HCT116 (cell line): ENCODE measurements at regions not wholly inside any gene's neighbourhood (a gene's known extent, or its start where the extent isn't known, plus 50 kb on each side); places are given as distances from the start of the nearest gene placed in this dataset.

ENCODE experiments used
- ATAC-seq: fragments of 200-7000 bp; cut with Tn5 transposase; 2 replicates; pipeline ENCODE4 v1.9.1; 2020; ENCODE audit warnings: mild to moderate bottlenecking, moderate library complexity
- BruUV-seq: library from RNA; stranded (reverse); fragments of 400-500 nt; replicated peaks from 2 replicates; lab custom pipeline; 2021; lab: Mats Ljungman, UMichigan
- CTCF ChIA-PET: fragments of 300-600 bp; sonication (Branson Sonifier 250); formaldehyde crosslinking; loops from one replicate; lab custom pipeline; 2021; ENCODE audit warnings: antibody characterized with exemption; lab: Charles Lee
- POLR2A ChIA-PET: fragments of 300-600, 350-600 bp; sonication (Branson Sonifier 250); formaldehyde crosslinking; loops from one replicate; lab custom pipeline; 2021; ENCODE audit warnings: antibody characterized with exemption; lab: Charles Lee
- RAD21 ChIA-PET, 2 experiments: fragments of 300-600 bp; sonication (Branson Sonifier 250); formaldehyde crosslinking; loops; one replicate each; lab custom pipeline; 2023; ENCODE audit warnings: low total read pairs in 2 of 2; ENCODE audit not compliant: uncharacterized antibody in 2 of 2, unreplicated experiment in 2 of 2, low non-redundant PET in 1 of 2; lab: Charles Lee
- DNase-seq: peaks from one replicate; pipeline ENCODE4 v3.0.0-alpha.2; 2010; ENCODE audit warnings: low read depth, low spot score
- H2AFZ ChIP-seq: fragments of 200-600 bp; shearing (Covaris generic), sonication (generic); 2 replicates; pipeline ENCODE4 v1.6.1; 2017; ENCODE audit warnings: low read depth, mixed run types, mixed read lengths, antibody characterized with exemption, low read length; ENCODE audit not compliant: poor library complexity, severe bottlenecking
- H3K27ac ChIP-seq: 2 replicates; pipeline ENCODE4 v1.5.1; 2012; ENCODE audit warnings: low read depth, low read length
- H3K27me3 ChIP-seq: fragments of 200-600 bp; sonication (generic); 2 replicates; pipeline ENCODE4 v1.6.1; 2016; ENCODE audit warnings: mixed run types, low read length, mixed read lengths; ENCODE audit not compliant: insufficient read depth
- H3K36me3 ChIP-seq, 2 experiments: fragments of 200-500 bp in 1 of 2; fragments of 200-600 bp in 1 of 2; sonication (Bioruptor generic) in 1 of 2; sonication (generic) in 1 of 2; 2 replicates each; pipeline versions ENCODE4 v1.5.1 to v1.6.1; 2014 to 2016; ENCODE audit warnings: low read length in 2 of 2, inconsistent platforms in 1 of 2, mixed read lengths in 1 of 2, mixed run types in 1 of 2; ENCODE audit not compliant: insufficient read depth in 2 of 2, control insufficient read depth in 1 of 2
- H3K4me1 ChIP-seq, 2 experiments: fragments of 200-600 bp in 1 of 2; sonication (generic) in 1 of 2; 2 replicates each; pipeline versions ENCODE4 v1.5.1 to v1.6.1; 2012 to 2017; ENCODE audit warnings: low read length in 2 of 2, inconsistent platforms in 1 of 2, mild to moderate bottlenecking in 1 of 2, mixed read lengths in 1 of 2, mixed run types in 1 of 2, moderate library complexity in 1 of 2; ENCODE audit not compliant: insufficient read depth in 2 of 2, control insufficient read depth in 1 of 2
- H3K4me2 ChIP-seq: fragments of 200-600 bp; sonication (generic); 2 replicates; pipeline ENCODE4 v1.6.1; 2017; ENCODE audit warnings: mixed run types, low read length, mixed read lengths
- H3K4me3 ChIP-seq, 2 experiments: fragments of 200-600 bp in 1 of 2; sonication (generic) in 1 of 2; replicated peaks in 1 of 2; 2 replicates each; pipeline ENCODE4 v1.5.1; 2011 to 2016; ENCODE audit warnings: low read length in 2 of 2, control low read depth in 1 of 2, low read depth in 1 of 2, mild to moderate bottlenecking in 1 of 2, mixed read lengths in 1 of 2, mixed run types in 1 of 2
- H3K79me2 ChIP-seq: fragments of 200-600 bp; sonication (generic); 2 replicates; pipeline ENCODE4 v1.6.1; 2017; ENCODE audit warnings: mild to moderate bottlenecking, mixed run types, low read length, moderate library complexity, mixed read lengths; ENCODE audit not compliant: insufficient read depth
- H3K9ac ChIP-seq: fragments of 200-600 bp; sonication (generic); 2 replicates; pipeline ENCODE4 v1.6.1; 2016; ENCODE audit warnings: low read length, mixed read lengths
- H3K9me2 ChIP-seq: fragments of 200-600 bp; sonication (generic), shearing (Covaris generic); 2 replicates; pipeline ENCODE4 v1.6.1; 2017; ENCODE audit warnings: mixed run types, mild to moderate bottlenecking, moderate library complexity; ENCODE audit not compliant: insufficient read depth
- H3K9me3 ChIP-seq, 2 experiments: fragments of 200-500 bp in 1 of 2; fragments of 200-600 bp in 1 of 2; sonication (Bioruptor generic) in 1 of 2; sonication (generic) in 1 of 2; 2 replicates each; pipeline ENCODE4 v1.6.1; 2014 to 2017; ENCODE audit warnings: low read length in 2 of 2, mixed read lengths in 2 of 2, inconsistent platforms in 1 of 2, low read depth in 1 of 2, mild to moderate bottlenecking in 1 of 2, mixed run types in 1 of 2, moderate library complexity in 1 of 2; ENCODE audit not compliant: control insufficient read depth in 1 of 2, insufficient read depth in 1 of 2
- H4K20me1 ChIP-seq: fragments of 200-600 bp; sonication (generic), shearing (Covaris generic); 2 replicates; pipeline ENCODE4 v1.6.1; 2017; ENCODE audit warnings: mixed run types, mild to moderate bottlenecking, moderate library complexity; ENCODE audit not compliant: insufficient read depth
- CBX3 ChIP-seq: IDR thresholded peaks from 2 replicates; pipeline ENCODE4 v1.6.1; 2012; ENCODE audit warnings: low read depth
- CEBPB ChIP-seq: IDR thresholded peaks from 2 replicates; pipeline ENCODE4 v1.6.1; 2012; ENCODE audit warnings: low read depth
- ELF1 ChIP-seq: IDR thresholded peaks from 2 replicates; pipeline ENCODE4 v1.6.1; 2012; ENCODE audit warnings: low read depth, borderline replicate concordance
- EZH2phosphoT487 ChIP-seq: fragments of 200-600 bp; IDR thresholded peaks from 2 replicates; pipeline ENCODE4 v1.6.1; 2018; ENCODE audit warnings: antibody characterized with exemption, borderline replicate concordance
- FOSL1 ChIP-seq: IDR thresholded peaks from 2 replicates; pipeline ENCODE4 v1.6.1; 2012; ENCODE audit warnings: low read depth
- JUND ChIP-seq: IDR thresholded peaks from 2 replicates; pipeline ENCODE4 v1.6.1; 2012
- POLR2A ChIP-seq: IDR thresholded peaks from 2 replicates; pipeline ENCODE4 v1.7.0; 2011; ENCODE audit warnings: borderline replicate concordance; ENCODE audit not compliant: insufficient read depth, insufficient read length; ENCODE audit errors: extremely low read depth
- POLR2AphosphoS5 ChIP-seq: IDR thresholded peaks from 2 replicates; pipeline ENCODE4 v1.6.1; 2011; ENCODE audit warnings: mild to moderate bottlenecking, low read depth, low read length, moderate library complexity
- RAD21 ChIP-seq: IDR thresholded peaks from 2 replicates; pipeline ENCODE4 v1.6.1; 2012; ENCODE audit warnings: low read depth, mild to moderate bottlenecking
- SIN3A ChIP-seq: IDR thresholded peaks from 2 replicates; pipeline ENCODE4 v1.6.1; 2012; ENCODE audit warnings: low read depth
- SP1 ChIP-seq: IDR thresholded peaks from 2 replicates; pipeline ENCODE4 v1.6.1; 2012; ENCODE audit warnings: low read depth
- SRF ChIP-seq: IDR thresholded peaks from 2 replicates; pipeline ENCODE4 v1.6.1; 2012; ENCODE audit warnings: low read depth
- YY1 ChIP-seq: IDR thresholded peaks from 2 replicates; pipeline ENCODE4 v1.6.1; 2011; ENCODE audit warnings: low read length, low read depth, moderate library complexity, mild to moderate bottlenecking; ENCODE audit not compliant: insufficient replicate concordance; ENCODE audit errors: extremely low read depth
- ZNF274 ChIP-seq: fragments of 200-500 bp; sonication (Bioruptor generic); IDR thresholded peaks from 2 replicates; pipeline ENCODE4 v1.6.1; 2014; ENCODE audit warnings: mild to moderate bottlenecking, low read depth, low read length, inconsistent platforms
- intact Hi-C: fragments of 100-400 bp; cut with micrococcal nuclease; formaldehyde crosslinking; loops from 2 replicates; pipeline ENCODE4 v1.10.0; 2022
- TF ChIP-seq, protein P1 (sequence below): IDR thresholded peaks from 2 replicates; pipeline ENCODE4 v1.6.1; 2012
- TF ChIP-seq, protein P2 (sequence below): IDR thresholded peaks from 2 replicates; pipeline ENCODE4 v1.6.1; 2011; ENCODE audit warnings: mild to moderate bottlenecking, low read length, moderate library complexity; ENCODE audit not compliant: insufficient replicate concordance; ENCODE audit errors: extremely low read depth
- TF ChIP-seq, protein P3 (sequence below): IDR thresholded peaks from 2 replicates; pipeline ENCODE4 v1.6.1; 2012

DNA sequence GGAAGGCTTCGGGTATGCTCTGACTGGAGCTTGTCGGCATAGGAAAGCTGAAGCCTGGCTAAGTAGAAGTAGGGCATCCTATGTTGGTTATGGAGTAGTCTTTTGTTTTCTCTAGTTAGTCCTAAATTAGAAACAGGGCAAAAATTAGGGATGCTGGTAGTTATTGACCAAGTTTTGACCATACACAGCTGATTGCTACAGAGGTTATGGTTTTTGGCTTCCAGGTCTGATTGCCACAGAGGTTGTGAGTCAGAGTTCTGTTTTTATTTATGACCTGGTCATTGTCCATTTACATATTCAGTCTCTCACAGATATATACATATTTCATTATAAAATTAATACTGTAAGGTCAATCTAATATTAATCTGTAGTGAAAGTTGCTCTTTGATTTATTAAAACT, 219.2 kb downstream of the FSCB start:
- no peak overlapping the region for H2AFZ ChIP-seq
- H3K27ac ChIP-seq = no peak overlapping the region
- ATAC-seq (no peak), DNase-seq (no peak)
- POLR2A ChIA-PET = no interaction called here
- no peak overlapping the region for H3K4me3 ChIP-seq
- H3K4me2 ChIP-seq = no peak overlapping the region
- no peaks in the 10 kb centered on the region for H3K9me2 ChIP-seq
- H3K9ac ChIP-seq = no peak overlapping the region
- RAD21 ChIA-PET = no interaction called here
- TF ChIP-seq EZH2phosphoT487 (no peak), CBX3 (no peak), POLR2A (no peak), SRF (no peak), YY1 (no peak), ZNF274 (no peak), JUND (no peak), SP1 (no peak), CEBPB (no peak), RAD21 (no peak)
- H3K36me3 ChIP-seq = no peaks in the 10 kb centered on the region
- H4K20me1 ChIP-seq = no peaks in the 10 kb centered on the region
- CTCF ChIA-PET = no interaction called here
- no peaks in the 10 kb centered on the region for H3K27me3 ChIP-seq
- BruUV-seq = no TSS peak
- H3K9me3 ChIP-seq = no peaks in the 10 kb centered on the region
- H3K79me2 ChIP-seq = no peaks in the 10 kb centered on the region
- H3K4me1 ChIP-seq = no peaks in the 10 kb centered on the region
- intact Hi-C loops = no loop called here

DNA sequence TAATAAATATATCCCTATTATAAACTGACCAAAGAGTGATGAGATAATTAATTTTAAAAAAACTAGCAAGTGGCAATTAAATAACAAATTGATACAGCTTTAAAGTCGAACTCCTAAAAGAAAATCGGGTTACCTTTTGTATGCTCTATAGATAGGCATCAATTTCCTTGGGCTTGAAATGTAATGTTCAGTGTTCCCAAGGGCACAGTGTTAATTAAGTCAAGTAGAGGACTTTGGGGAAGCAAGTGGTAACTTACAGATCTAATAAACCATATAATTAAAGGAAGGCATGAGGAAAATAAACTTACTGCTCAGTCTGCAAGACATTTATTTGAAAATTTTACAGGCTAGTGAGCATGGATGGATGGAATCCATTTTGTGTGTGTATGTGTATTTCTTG, 220.9 kb downstream of the FSCB start:
- BruUV-seq = no TSS peak
- no peak overlapping the region for H3K4me2 ChIP-seq
- TF ChIP-seq, protein P1, sequence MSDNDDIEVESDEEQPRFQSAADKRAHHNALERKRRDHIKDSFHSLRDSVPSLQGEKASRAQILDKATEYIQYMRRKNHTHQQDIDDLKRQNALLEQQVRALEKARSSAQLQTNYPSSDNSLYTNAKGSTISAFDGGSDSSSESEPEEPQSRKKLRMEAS = no peak
- TF ChIP-seq SP1 (no peak), FOSL1 (no peak), POLR2A (no peak), ELF1 (no peak), RAD21 (no peak), YY1 (no peak), EZH2phosphoT487 (no peak), SIN3A (no peak), POLR2AphosphoS5 (no peak), SRF (no peak)
- TF ChIP-seq, protein P2, sequence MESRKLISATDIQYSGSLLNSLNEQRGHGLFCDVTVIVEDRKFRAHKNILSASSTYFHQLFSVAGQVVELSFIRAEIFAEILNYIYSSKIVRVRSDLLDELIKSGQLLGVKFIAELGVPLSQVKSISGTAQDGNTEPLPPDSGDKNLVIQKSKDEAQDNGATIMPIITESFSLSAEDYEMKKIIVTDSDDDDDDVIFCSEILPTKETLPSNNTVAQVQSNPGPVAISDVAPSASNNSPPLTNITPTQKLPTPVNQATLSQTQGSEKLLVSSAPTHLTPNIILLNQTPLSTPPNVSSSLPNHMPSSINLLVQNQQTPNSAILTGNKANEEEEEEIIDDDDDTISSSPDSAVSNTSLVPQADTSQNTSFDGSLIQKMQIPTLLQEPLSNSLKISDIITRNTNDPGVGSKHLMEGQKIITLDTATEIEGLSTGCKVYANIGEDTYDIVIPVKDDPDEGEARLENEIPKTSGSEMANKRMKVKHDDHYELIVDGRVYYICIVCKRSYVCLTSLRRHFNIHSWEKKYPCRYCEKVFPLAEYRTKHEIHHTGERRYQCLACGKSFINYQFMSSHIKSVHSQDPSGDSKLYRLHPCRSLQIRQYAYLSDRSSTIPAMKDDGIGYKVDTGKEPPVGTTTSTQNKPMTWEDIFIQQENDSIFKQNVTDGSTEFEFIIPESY = no peak
- TF ChIP-seq, protein P3, sequence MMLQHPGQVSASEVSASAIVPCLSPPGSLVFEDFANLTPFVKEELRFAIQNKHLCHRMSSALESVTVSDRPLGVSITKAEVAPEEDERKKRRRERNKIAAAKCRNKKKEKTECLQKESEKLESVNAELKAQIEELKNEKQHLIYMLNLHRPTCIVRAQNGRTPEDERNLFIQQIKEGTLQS = no peak

More for the DNA sequence above, 220.9 kb downstream of the FSCB start:
- H3K27ac ChIP-seq = no peak overlapping the region
- H3K9me2 ChIP-seq = no peaks in the 10 kb centered on the region
- no peaks in the 10 kb centered on the region for H3K79me2 ChIP-seq
- no peaks in the 10 kb centered on the region for H3K27me3 ChIP-seq
- no peak overlapping the region for H3K4me3 ChIP-seq
- DNase-seq = no peak
- POLR2A ChIA-PET = no interaction called here
- H3K4me1 ChIP-seq = no peaks in the 10 kb centered on the region
- H4K20me1 ChIP-seq = no peaks in the 10 kb centered on the region
- no peaks in the 10 kb centered on the region for H3K9me3 ChIP-seq
- no peak overlapping the region for H3K9ac ChIP-seq
- RAD21 ChIA-PET = no interaction called here
- CTCF ChIA-PET = no interaction called here
- ATAC-seq = no peak
- no peak overlapping the region for H2AFZ ChIP-seq
- H3K36me3 ChIP-seq = no peaks in the 10 kb centered on the region
- intact Hi-C loops = no loop called here
